ENCODE measurements at regions not wholly inside any gene's neighbourhood (a gene's known extent, or its start where the extent isn't known, plus 50 kb on each side); places are given as distances from the start of the nearest gene placed in this dataset.

GRCh38 chr5:157956271-157956885 is 97.4 kb upstream of the CLINT1 start:
- no peak overlapping the region for H3K27ac ChIP-seq
- TF ChIP-seq CTCF (IDR thresholded peaks at IDR 0.05 in 4 of 5, conservative IDR thresholded peaks at IDR 0.05 in 1 of 5) (no peak), POLR2A (IDR thresholded peaks at IDR 0.05) (no peak)
- no peak for DNase-seq
- H3K27me3 ChIP-seq: no peaks in the 10 kb centered on the region
- H3K4me1 ChIP-seq: no peaks in the 10 kb centered on the region
- no peak overlapping the region for H3K4me3 ChIP-seq
- no peak for ATAC-seq
- H3K36me3 ChIP-seq: no peaks in the 10 kb centered on the region
- intact Hi-C loops (cut with DNase I; ENCODE audit: low total_unique reads) (no loop called here), in situ Hi-C loops (cut with MboI; ENCODE audit: low sequenced_read_pairs in 4 of 4) (no loop called here)
- no peaks in the 10 kb centered on the region for H3K9me3 ChIP-seq

- DNase-seq (no peak), ATAC-seq (no peak)
- Histone ChIP-seq H3K36me3 (no peaks in the 10 kb centered on the region), H3K4me3 (no peak overlapping the region), H3K4me1 (no peaks in the 10 kb centered on the region), H3K27ac (no peak overlapping the region), H3K27me3 (no peaks in the 10 kb centered on the region), H3K9me3 (no peaks in the 10 kb centered on the region)
- in situ Hi-C loops (cut with MboI; ENCODE audit: low sequenced_read_pairs in 4 of 4): no loop called here
- TF ChIP-seq POLR2A (IDR thresholded peaks at IDR 0.05): no peak
- TF ChIP-seq CTCF (IDR thresholded peaks at IDR 0.05 in 4 of 5, conservative IDR thresholded peaks at IDR 0.05 in 1 of 5): no peak
- intact Hi-C loops (cut with DNase I; ENCODE audit: low total_unique reads): no loop called here
Observed at GRCh38 chr5:157955541-157956172, 96.7 kb upstream of the CLINT1 start.

DNA sequence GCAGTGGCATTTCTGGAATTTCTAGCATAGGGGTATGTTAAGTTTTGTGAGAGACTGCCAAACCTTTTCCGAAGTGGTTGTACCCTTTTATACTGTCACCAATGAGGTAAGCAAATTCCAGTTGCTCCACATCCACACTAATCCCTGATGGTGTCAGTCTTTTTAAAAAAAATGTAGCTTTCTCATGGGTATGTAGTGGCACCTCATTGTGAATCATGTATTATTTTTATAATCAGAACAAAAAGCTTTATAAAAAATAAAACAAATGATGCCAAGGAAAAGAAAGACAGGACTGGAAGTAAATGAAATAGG is 93.4 kb upstream of the CLINT1 start:
- in situ Hi-C loops (cut with MboI; ENCODE audit: low sequenced_read_pairs in 4 of 4) (no loop called here), intact Hi-C loops (cut with DNase I; ENCODE audit: low total_unique reads) (no loop called here)
- Histone ChIP-seq H3K4me1 (peaks cover 3 to 5% of the 10 kb centered on the region in 2 donors), H3K9me3 (no peaks in the 10 kb centered on the region), H3K36me3 (no peaks in the 10 kb centered on the region), H3K27ac (no peak overlapping the region), H3K4me3 (no peak overlapping the region), H3K27me3 (no peaks in the 10 kb centered on the region)
- ATAC-seq (no peak), DNase-seq (no peak)
- TF ChIP-seq CTCF (IDR thresholded peaks at IDR 0.05 in 4 of 5, conservative IDR thresholded peaks at IDR 0.05 in 1 of 5): no peak
- no peak for TF ChIP-seq POLR2A (IDR thresholded peaks at IDR 0.05)

- peaks cover 3 to 5% of the 10 kb centered on the region in 2 donors for H3K4me1 ChIP-seq
- ATAC-seq (no peak), DNase-seq (no peak)
- no peak overlapping the region for H3K4me3 ChIP-seq
- H3K9me3 ChIP-seq: no peaks in the 10 kb centered on the region
- H3K27me3 ChIP-seq: no peaks in the 10 kb centered on the region
- H3K36me3 ChIP-seq: no peaks in the 10 kb centered on the region
- in situ Hi-C loops (cut with MboI; ENCODE audit: low sequenced_read_pairs in 4 of 4): no loop called here
- TF ChIP-seq CTCF (IDR thresholded peaks at IDR 0.05 in 4 of 5, conservative IDR thresholded peaks at IDR 0.05 in 1 of 5): no peak
- TF ChIP-seq POLR2A (IDR thresholded peaks at IDR 0.05): no peak
- H3K27ac ChIP-seq: no peak overlapping the region
- intact Hi-C loops (cut with DNase I; ENCODE audit: low total_unique reads): no loop called here
Observed at GRCh38 chr5:157951673-157952373, 92.9 kb upstream of the CLINT1 start.

Measured in gastrocnemius medialis (tissue), 4 donors.